ENCODE measurements at regions not wholly inside any gene's neighbourhood (a gene's known extent, or its start where the extent isn't known, plus 50 kb on each side); places are given as distances from the start of the nearest gene placed in this dataset.
A peak's percentile ranks its signal among the peaks of the same experiment; 100 is the strongest.

- ATAC-seq (replicated peaks in 6 of 8), result no peak
- 0 to 67% (median 34%) methylated on average over 1 to 7 of the region's 7 CpGs for WGBS, 10 experiments
- no peak overlapping the region for H3K4me3 ChIP-seq
- no peaks in the 10 kb centered on the region for H3K4me1 ChIP-seq (replicated peaks in 1 of 2)
- in situ Hi-C loops (cut with MboI; ENCODE audit: low pct_unique_long_range_greater_than_20kb in 2 of 9, low sequenced_read_pairs in 9 of 9, unreplicated experiment in 9 of 9), result no loop called here
- no peak overlapping the region for H3K27ac ChIP-seq
These were observed 51.6 kb upstream of the KCND3 start for GRCh38 chr1:112040891-112041740.

- in situ Hi-C loops (cut with MboI; ENCODE audit: low pct_unique_long_range_greater_than_20kb in 2 of 9, low sequenced_read_pairs in 9 of 9, unreplicated experiment in 9 of 9), result no loop called here
- Histone ChIP-seq H3K4me1 (replicated peaks in 1 of 2) (no peaks in the 10 kb centered on the region), H3K4me3 (no peak overlapping the region), H3K27ac (no peak overlapping the region)
- ATAC-seq (replicated peaks in 6 of 8), result peak in 1 of 8 experiments; percentile 20
These were observed 54.4 kb upstream of the KCND3 start for GRCh38 chr1:112043901-112044300.

DNA sequence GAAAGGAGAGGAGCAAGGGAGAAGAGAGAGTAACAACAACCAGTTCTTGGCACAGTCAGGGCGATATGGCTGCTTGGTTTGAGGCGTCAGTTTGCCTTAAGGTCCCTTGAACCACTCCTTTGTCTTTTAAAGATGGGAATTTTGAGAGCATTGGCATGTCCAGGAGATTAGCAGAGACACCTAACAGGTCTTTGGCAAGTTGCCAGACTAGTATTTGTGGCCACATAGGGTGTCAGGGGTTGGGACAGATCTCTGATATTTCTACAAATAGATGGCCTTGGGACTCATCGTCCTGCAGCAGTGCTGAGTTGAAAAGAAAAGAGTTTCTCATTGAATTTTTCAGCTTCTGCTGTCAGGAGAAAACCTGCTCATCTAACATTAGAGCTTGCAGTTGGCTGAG is 55.3 kb upstream of the KCND3 start:
- Histone ChIP-seq H3K4me3 (no peak overlapping the region), H3K27ac (no peak overlapping the region), H3K4me1 (replicated peaks in 1 of 2) (no peaks in the 10 kb centered on the region)
- ATAC-seq (replicated peaks in 6 of 8), result no peak
- WGBS, 10 experiments, result 0 to 80% (median 58%) methylated on average over 1 to 3 of the region's 3 CpGs; no CpG with 5 or more reads in 4 of the 10 experiments
- in situ Hi-C loops (cut with MboI; ENCODE audit: low pct_unique_long_range_greater_than_20kb in 2 of 9, low sequenced_read_pairs in 9 of 9, unreplicated experiment in 9 of 9), result no loop called here

GRCh38 chr1:112046630-112047029 is 57.2 kb upstream of the KCND3 start:
- ATAC-seq (replicated peaks in 6 of 8), result no peak
- in situ Hi-C loops (cut with MboI; ENCODE audit: low pct_unique_long_range_greater_than_20kb in 2 of 9, low sequenced_read_pairs in 9 of 9, unreplicated experiment in 9 of 9), result no loop called here
- no peaks in the 10 kb centered on the region for H3K4me1 ChIP-seq (replicated peaks in 1 of 2)
- WGBS, 10 experiments, result 17 to 93% (median 69%) methylated on average over 1 to 2 of the region's 2 CpGs; no CpG with 5 or more reads in 1 of the 10 experiments
- H3K27ac ChIP-seq, result no peak overlapping the region
- no peak overlapping the region for H3K4me3 ChIP-seq

DNA sequence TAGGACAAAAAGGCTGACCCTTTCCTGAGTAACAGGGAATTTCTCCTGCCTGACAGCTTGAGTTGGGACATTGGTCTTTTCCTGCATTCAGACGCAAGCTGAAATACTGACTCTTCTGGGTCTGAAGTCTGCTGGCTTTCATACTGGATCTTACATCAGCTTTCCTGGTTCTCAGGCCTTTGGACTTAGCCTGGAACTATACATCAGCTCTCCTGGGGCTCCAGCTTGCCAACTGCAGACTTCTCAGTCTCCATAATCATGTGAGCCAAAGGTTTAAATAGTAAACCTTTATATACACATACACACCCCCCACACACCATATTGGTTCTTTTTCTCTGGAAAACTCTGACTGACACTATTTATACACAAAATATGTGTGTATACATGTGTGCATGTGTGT is 59.0 kb upstream of the KCND3 start:
- 75 to 80% (median 80%) methylated on average over 1 of the region's 1 CpG; no CpG with 5 or more reads in 7 of the 10 experiments for WGBS, 10 experiments
- ATAC-seq (replicated peaks in 6 of 8), result no peak
- H3K27ac ChIP-seq, result no peak overlapping the region
- H3K4me3 ChIP-seq, result no peak overlapping the region
- in situ Hi-C loops (cut with MboI; ENCODE audit: low pct_unique_long_range_greater_than_20kb in 2 of 9, low sequenced_read_pairs in 9 of 9, unreplicated experiment in 9 of 9), result no loop called here
- no peaks in the 10 kb centered on the region for H3K4me1 ChIP-seq (replicated peaks in 1 of 2)

GRCh38 chr1:112054510-112054909 is 65.0 kb upstream of the KCND3 start:
- Histone ChIP-seq H3K27ac (no peak overlapping the region), H3K4me3 (no peak overlapping the region), H3K4me1 (replicated peaks in 1 of 2) (no peaks in the 10 kb centered on the region)
- 40 to 100% (median 100%) methylated on average over 1 to 2 of the region's 2 CpGs for WGBS, 10 experiments
- ATAC-seq (replicated peaks in 6 of 8), result peak in 1 of 8 experiments; percentile 85
- in situ Hi-C loops (cut with MboI; ENCODE audit: low pct_unique_long_range_greater_than_20kb in 2 of 9, low sequenced_read_pairs in 9 of 9, unreplicated experiment in 9 of 9), result no loop called here

- ATAC-seq (replicated peaks in 6 of 8), result no peak
- Histone ChIP-seq H3K4me1 (replicated peaks in 1 of 2) (no peaks in the 10 kb centered on the region), H3K4me3 (no peak overlapping the region), H3K27ac (no peak overlapping the region)
- 0 to 100% (median 54%) methylated on average over 1 to 5 of the region's 5 CpGs; no CpG with 5 or more reads in 2 of the 10 experiments for WGBS, 10 experiments
- in situ Hi-C loops (cut with MboI; ENCODE audit: low pct_unique_long_range_greater_than_20kb in 2 of 9, low sequenced_read_pairs in 9 of 9, unreplicated experiment in 9 of 9), result no loop called here
These were observed 66.9 kb upstream of the KCND3 start for GRCh38 chr1:112056354-112056753.

GRCh38 chr1:112057736-112058135 is 68.3 kb upstream of the KCND3 start:
- WGBS, 10 experiments, result 16 to 89% (median 78%) methylated on average over 2 to 5 of the region's 5 CpGs; no CpG with 5 or more reads in 4 of the 10 experiments
- in situ Hi-C loops (cut with MboI; ENCODE audit: low pct_unique_long_range_greater_than_20kb in 2 of 9, low sequenced_read_pairs in 9 of 9, unreplicated experiment in 9 of 9), result no loop called here

GRCh38 chr1:112058815-112059450 is 69.5 kb upstream of the KCND3 start:
- Histone ChIP-seq H3K4me3 (no peak overlapping the region), H3K27ac (no peak overlapping the region), H3K4me1 (replicated peaks in 1 of 2) (peaks cover 0 to 2% of the 10 kb centered on the region in 2 donors)
- no peak for ATAC-seq (replicated peaks in 6 of 8)
- in situ Hi-C loops (cut with MboI; ENCODE audit: low pct_unique_long_range_greater_than_20kb in 2 of 9, low sequenced_read_pairs in 9 of 9, unreplicated experiment in 9 of 9), result no loop called here
- 10 to 76% (median 60%) methylated on average over 1 to 7 of the region's 7 CpGs; no CpG with 5 or more reads in 1 of the 10 experiments for WGBS, 10 experiments

More at GRCh38 chr1:112057736-112058135, 68.3 kb upstream of the KCND3 start:
- Histone ChIP-seq H3K4me1 (replicated peaks in 1 of 2) (no peaks in the 10 kb centered on the region), H3K27ac (no peak overlapping the region), H3K4me3 (no peak overlapping the region)
- peak in 2 of 8 experiments; percentile 27 to 29 for ATAC-seq (replicated peaks in 6 of 8)

GRCh38 chr1:112059679-112060078 is 70.2 kb upstream of the KCND3 start:
- 75 to 100% (median 92%) methylated on average over 1 to 4 of the region's 6 CpGs; no CpG with 5 or more reads in 5 of the 10 experiments for WGBS, 10 experiments
- ATAC-seq (replicated peaks in 6 of 8), result no peak
- Histone ChIP-seq H3K4me3 (no peak overlapping the region), H3K4me1 (replicated peaks in 1 of 2) (peaks cover 0 to 8% of the 10 kb centered on the region in 2 donors), H3K27ac (no peak overlapping the region)
- in situ Hi-C loops (cut with MboI; ENCODE audit: low pct_unique_long_range_greater_than_20kb in 2 of 9, low sequenced_read_pairs in 9 of 9, unreplicated experiment in 9 of 9), result no loop called here

DNA sequence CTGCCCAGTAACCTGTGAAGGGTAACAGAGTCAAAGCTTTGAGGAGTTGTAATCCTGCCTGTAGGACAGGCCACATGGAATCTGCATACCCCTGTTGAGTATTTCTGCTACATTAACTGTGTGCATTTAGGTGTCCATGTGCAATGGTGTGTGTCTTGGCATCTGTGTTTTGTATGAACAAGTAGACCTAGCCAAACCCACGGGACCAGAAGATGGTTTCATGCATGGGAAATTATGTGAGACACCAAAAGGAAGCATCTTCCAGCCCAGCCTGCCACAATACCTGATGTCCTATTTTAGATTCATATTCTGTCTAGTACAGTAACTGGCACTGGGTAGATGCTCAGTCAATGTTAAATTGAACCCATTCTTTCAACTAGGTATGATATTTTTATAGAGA is 70.8 kb upstream of the KCND3 start:
- no peak overlapping the region for H3K4me3 ChIP-seq
- peaks cover 0 to 8% of the 10 kb centered on the region in 2 donors for H3K4me1 ChIP-seq (replicated peaks in 1 of 2)
- H3K27ac ChIP-seq, result no peak overlapping the region
- WGBS, 10 experiments, result 0 to 80% (median 33%) methylated on average over 1 of the region's 1 CpG; no CpG with 5 or more reads in 3 of the 10 experiments
- no peak for ATAC-seq (replicated peaks in 6 of 8)
- in situ Hi-C loops (cut with MboI; ENCODE audit: low pct_unique_long_range_greater_than_20kb in 2 of 9, low sequenced_read_pairs in 9 of 9, unreplicated experiment in 9 of 9), result no loop called here

GRCh38 chr1:112061056-112061455 is 71.6 kb upstream of the KCND3 start:
- no peak overlapping the region for H3K27ac ChIP-seq
- H3K4me3 ChIP-seq, result no peak overlapping the region
- in situ Hi-C loops (cut with MboI; ENCODE audit: low pct_unique_long_range_greater_than_20kb in 2 of 9, low sequenced_read_pairs in 9 of 9, unreplicated experiment in 9 of 9), result no loop called here
- peaks cover 0 to 8% of the 10 kb centered on the region in 2 donors for H3K4me1 ChIP-seq (replicated peaks in 1 of 2)
- no peak for ATAC-seq (replicated peaks in 6 of 8)
- 12 to 83% (median 66%) methylated on average over 1 to 5 of the region's 5 CpGs; no CpG with 5 or more reads in 2 of the 10 experiments for WGBS, 10 experiments

- 0 to 77% (median 61%) methylated on average over 1 to 4 of the region's 4 CpGs; no CpG with 5 or more reads in 2 of the 10 experiments for WGBS, 10 experiments
- in situ Hi-C loops (cut with MboI; ENCODE audit: low pct_unique_long_range_greater_than_20kb in 2 of 9, low sequenced_read_pairs in 9 of 9, unreplicated experiment in 9 of 9), result no loop called here
- H3K4me3 ChIP-seq, result no peak overlapping the region
- peaks cover 0 to 8% of the 10 kb centered on the region in 2 donors for H3K4me1 ChIP-seq (replicated peaks in 1 of 2)
- H3K27ac ChIP-seq, result no peak overlapping the region
- ATAC-seq (replicated peaks in 6 of 8), result peak in 1 of 8 experiments; percentile 41
These were observed 72.4 kb upstream of the KCND3 start for GRCh38 chr1:112061901-112062320.
